Activated T-helper 1 cell treated with anti-CD3 and anti-CD28 coated beads, Interleukin-12 subunit alpha, Interleukin-12 subunit beta, Interleukin-2, Interleukin-4 antibody, amounts not matched to agents 30 ng/mL and 10 ng/mL and 1 ng/mL, durations not matched to agents 14 hours and 24 hours and 36 hours (primary cell): ENCODE measurements at regions not wholly inside any gene's neighbourhood (a gene's known extent, or its start where the extent isn't known, plus 50 kb on each side); places are given as distances from the start of the nearest gene placed in this dataset.
"Not testable (repeated sequence)": the region's sequence is repeated elsewhere in the genome, so short reads cannot be mapped to it uniquely, and the experiment has no call there.

Source experiments
- DNase-seq: peaks from one replicate; pipeline ENCODE4 v3.0.0; 2021; ENCODE audit warnings: low spot score
- H3K27ac Mint-ChIP-seq: one replicate; pipeline ENCODE4 v1.8.0; 2021; ENCODE audit warnings: mild to moderate bottlenecking, mixed read lengths
- H3K27me3 Mint-ChIP-seq: one replicate; pipeline ENCODE4 v1.8.0; 2022; ENCODE audit warnings: mild to moderate bottlenecking, moderate library complexity, mixed read lengths; ENCODE audit not compliant: insufficient read depth
- H3K36me3 Mint-ChIP-seq: one replicate; pipeline ENCODE4 v1.8.0; 2021; ENCODE audit warnings: low read depth, mixed read lengths
- H3K4me1 Mint-ChIP-seq: one replicate; pipeline ENCODE4 v1.8.0; 2021; ENCODE audit warnings: low read depth, mixed read lengths
- H3K4me3 Mint-ChIP-seq: one replicate; pipeline ENCODE4 v1.8.0; 2021; ENCODE audit warnings: mild to moderate bottlenecking, moderate library complexity, mixed read lengths
- H3K9me3 Mint-ChIP-seq: one replicate; pipeline ENCODE4 v1.8.0; 2021; ENCODE audit warnings: mixed read lengths
- intact Hi-C: fragments of 100-400 bp; cut with micrococcal nuclease; formaldehyde crosslinking; loops from one replicate; pipeline ENCODE4 v1.15.1; 2024

DNA sequence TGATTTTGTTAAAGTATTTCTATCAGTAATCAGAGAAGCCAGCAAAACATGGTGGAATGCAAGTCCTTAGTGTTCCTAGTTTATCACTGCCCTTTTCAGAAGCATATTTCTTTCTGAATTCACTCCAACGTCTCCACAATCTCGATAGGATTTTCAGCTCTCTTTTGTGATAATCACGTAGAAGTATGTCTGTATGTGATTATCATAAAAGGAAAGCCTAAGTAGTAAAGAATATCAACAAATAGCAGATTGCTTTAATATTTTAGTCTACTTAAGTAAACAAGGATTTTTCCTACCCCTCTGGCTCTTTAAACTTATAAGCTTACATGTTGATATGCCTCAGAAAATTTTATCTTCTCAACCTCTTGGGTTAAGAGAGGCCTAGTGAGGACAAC, 147.4 kb upstream of the NUDT4 start:
- Mint-ChIP-seq H3K4me1 (no peaks in the 10 kb centered on the region), H3K4me3 (no peak overlapping the region), H3K27me3 (peaks cover 2% of the 10 kb centered on the region), H3K9me3 (no peaks in the 10 kb centered on the region), H3K27ac (no peak overlapping the region), H3K36me3 (no peaks in the 10 kb centered on the region)
- DNase-seq: no peak
- intact Hi-C loops: no loop called here

GRCh38 chr12:93231938-93232337, 145.8 kb upstream of the NUDT4 start:
- Mint-ChIP-seq H3K27ac (no peak overlapping the region), H3K4me3 (no peak overlapping the region), H3K4me1 (no peaks in the 10 kb centered on the region), H3K9me3 (no peaks in the 10 kb centered on the region), H3K36me3 (no peaks in the 10 kb centered on the region), H3K27me3 (peaks cover 2% of the 10 kb centered on the region)
- DNase-seq: no peak
- intact Hi-C loops: no loop called here

- Mint-ChIP-seq H3K4me3 (no peak overlapping the region), H3K4me1 (no peaks in the 10 kb centered on the region), H3K36me3 (no peaks in the 10 kb centered on the region), H3K27me3 (peaks cover 2% of the 10 kb centered on the region), H3K9me3 (peaks cover 3% of the 10 kb centered on the region), H3K27ac (no peak overlapping the region)
- no peak for DNase-seq
- intact Hi-C loops: no loop called here
These were observed 143.1 kb upstream of the NUDT4 start for GRCh38 chr12:93234641-93235040.

GRCh38 chr12:93235881-93236280, 141.8 kb upstream of the NUDT4 start:
- DNase-seq: no peak
- Mint-ChIP-seq H3K36me3 (no peaks in the 10 kb centered on the region), H3K4me3 (no peak overlapping the region)

GRCh38 chr12:93237235-93237915, 140.3 kb upstream of the NUDT4 start:
- no peak overlapping the region for H3K4me3 Mint-ChIP-seq
- no peaks in the 10 kb centered on the region for H3K27me3 Mint-ChIP-seq
- no peak overlapping the region for H3K27ac Mint-ChIP-seq
- H3K36me3 Mint-ChIP-seq: no peaks in the 10 kb centered on the region
- H3K9me3 Mint-ChIP-seq: peaks cover 5% of the 10 kb centered on the region
- no peaks in the 10 kb centered on the region for H3K4me1 Mint-ChIP-seq
- DNase-seq: no peak
- intact Hi-C loops: no loop called here

More at GRCh38 chr12:93235881-93236280, 141.8 kb upstream of the NUDT4 start:
- intact Hi-C loops: no loop called here
- H3K9me3 Mint-ChIP-seq: peaks cover 5% of the 10 kb centered on the region
- H3K4me1 Mint-ChIP-seq: no peaks in the 10 kb centered on the region
- no peak overlapping the region for H3K27ac Mint-ChIP-seq
- H3K27me3 Mint-ChIP-seq: no peaks in the 10 kb centered on the region

DNA sequence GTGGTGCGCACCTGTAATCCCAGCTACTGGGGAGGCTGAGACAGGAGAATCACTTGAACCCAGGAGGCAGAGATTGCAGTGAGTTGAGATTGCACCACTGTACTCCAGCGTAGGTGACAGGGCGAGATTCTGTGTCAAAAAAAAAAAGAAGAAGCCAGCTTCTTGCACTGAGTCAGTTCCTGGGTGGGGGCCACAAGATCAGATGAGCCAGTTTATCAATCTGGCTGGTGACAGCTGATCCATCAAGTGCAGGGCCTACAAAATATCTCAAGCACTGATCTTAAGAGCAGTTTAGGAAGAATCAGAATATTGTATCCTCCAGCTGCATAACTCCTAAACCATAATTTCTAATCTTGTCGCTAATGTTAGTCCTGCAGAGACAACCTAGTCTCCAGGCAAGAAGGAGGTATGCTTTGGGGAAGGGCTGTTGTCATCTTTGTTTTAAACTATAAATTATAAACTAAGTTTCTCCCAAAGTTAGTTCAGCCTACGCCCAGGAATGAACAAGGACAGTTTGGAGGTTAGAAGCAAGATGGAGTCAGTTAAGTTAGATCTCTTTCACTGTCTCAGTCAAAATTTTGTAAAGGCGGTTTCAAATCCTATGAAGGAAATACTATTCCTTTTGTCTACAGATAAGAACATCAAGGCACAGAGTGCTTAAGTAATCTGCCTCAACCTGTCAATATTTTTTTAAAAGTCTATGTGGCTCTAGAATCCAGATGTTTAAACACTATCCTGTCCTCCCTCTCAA, 139.0 kb upstream of the NUDT4 start:
- intact Hi-C loops, H3K27me3 Mint-ChIP-seq, DNase-seq, H3K4me3 Mint-ChIP-seq, H3K36me3 Mint-ChIP-seq, H3K27ac Mint-ChIP-seq, H3K9me3 Mint-ChIP-seq, H3K4me1 Mint-ChIP-seq: not testable (repeated sequence)

- H3K27ac Mint-ChIP-seq, H3K27me3 Mint-ChIP-seq, H3K36me3 Mint-ChIP-seq, H3K9me3 Mint-ChIP-seq, DNase-seq, H3K4me3 Mint-ChIP-seq: not testable (repeated sequence)
- intact Hi-C loops: loop anchor here (5.0 kb wide), 1 partner anchor 252 kb away; no protein-coding TSS in a partner anchor
- peaks cover 20% of the 10 kb centered on the region for H3K4me1 Mint-ChIP-seq
These were observed 137.9 kb upstream of the NUDT4 start for GRCh38 chr12:93239789-93240188.

DNA sequence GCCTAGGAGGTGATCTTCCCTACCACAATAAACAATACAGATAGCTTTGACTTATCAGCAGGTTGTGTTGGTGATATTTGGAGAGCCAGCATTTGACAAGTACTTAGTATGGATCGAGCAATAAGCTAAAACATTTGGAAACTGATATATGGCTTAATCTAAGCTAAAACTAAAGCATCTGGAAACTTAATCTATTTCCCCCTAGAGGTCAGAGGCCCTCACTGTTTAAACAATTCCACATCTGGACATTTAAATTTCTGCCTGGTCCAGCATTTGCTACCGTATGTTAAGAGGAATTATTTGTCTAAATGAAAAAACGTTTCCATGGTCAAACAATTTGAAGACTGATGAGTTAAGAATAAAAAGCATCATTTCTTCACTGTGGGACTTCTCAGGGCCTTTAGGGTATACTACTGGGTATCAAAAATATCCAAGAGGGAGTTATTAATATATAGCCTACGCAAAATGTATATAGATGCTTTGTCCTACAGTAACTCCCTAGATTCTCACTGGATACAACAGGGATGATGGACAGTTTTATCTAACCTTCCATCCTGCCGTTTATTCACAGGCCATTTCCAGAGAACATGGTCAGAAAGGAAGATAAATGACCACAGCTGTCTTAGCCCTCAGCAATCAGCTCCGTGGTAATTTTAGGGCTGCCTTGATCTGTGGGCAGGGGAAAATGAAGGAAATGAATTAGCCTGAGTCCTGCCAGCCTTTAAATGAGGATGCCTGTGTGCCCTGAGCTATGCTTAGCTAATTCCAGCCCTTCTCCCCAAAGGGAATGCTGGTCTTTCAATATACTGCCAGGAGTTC, 135.4 kb upstream of the NUDT4 start:
- intact Hi-C loops: loop anchor here (5.0 kb wide), 1 partner anchor 255 kb away; no protein-coding TSS in a partner anchor
- Mint-ChIP-seq H3K27ac (no peak overlapping the region), H3K9me3 (peaks cover 5% of the 10 kb centered on the region), H3K27me3 (no peaks in the 10 kb centered on the region), H3K36me3 (no peaks in the 10 kb centered on the region), H3K4me3 (no peak overlapping the region), H3K4me1 (peaks cover 43% of the 10 kb centered on the region)
- DNase-seq: no peak

GRCh38 chr12:93243382-93243688, 134.4 kb upstream of the NUDT4 start:
- intact Hi-C loops: loop anchor here (5.0 kb wide), 1 partner anchor 256 kb away; no protein-coding TSS in a partner anchor

GRCh38 chr12:93243689-93244513, 133.8 kb upstream of the NUDT4 start:
- H3K27me3 Mint-ChIP-seq: no peaks in the 10 kb centered on the region
- peaks cover 59% of the 10 kb centered on the region for H3K4me1 Mint-ChIP-seq
- peak overlapping the region; percentile 63 for H3K4me3 Mint-ChIP-seq
- peak; percentile 4 for DNase-seq
- peaks cover 5% of the 10 kb centered on the region for H3K9me3 Mint-ChIP-seq
- intact Hi-C loops: loop anchor here (1.0 to 5.0 kb wide), 4 partner anchors 77 to 315 kb away; partner anchors contain the start of genes EEA1 and NUDT4
- H3K36me3 Mint-ChIP-seq: no peaks in the 10 kb centered on the region
- H3K27ac Mint-ChIP-seq: peak overlapping the region; percentile 69

More at GRCh38 chr12:93243382-93243688, 134.4 kb upstream of the NUDT4 start:
- Mint-ChIP-seq H3K9me3 (peaks cover 5% of the 10 kb centered on the region), H3K27me3 (no peaks in the 10 kb centered on the region), H3K36me3 (no peaks in the 10 kb centered on the region), H3K4me3 (no peak overlapping the region), H3K4me1 (peaks cover 53% of the 10 kb centered on the region), H3K27ac (no peak overlapping the region)
- no peak for DNase-seq

GRCh38 chr12:93244514-93245077, 133.1 kb upstream of the NUDT4 start:
- H3K9me3 Mint-ChIP-seq: peaks cover 3% of the 10 kb centered on the region
- intact Hi-C loops: loop anchor here (1.0 to 5.0 kb wide), 4 partner anchors 77 to 315 kb away; partner anchors contain the start of genes EEA1 and NUDT4
- no peak for DNase-seq
- H3K27me3 Mint-ChIP-seq: no peaks in the 10 kb centered on the region
- no peaks in the 10 kb centered on the region for H3K36me3 Mint-ChIP-seq
- H3K4me3 Mint-ChIP-seq: peak overlapping the region; percentile 63
- H3K27ac Mint-ChIP-seq: peak overlapping the region; percentile 69
- peaks cover 66% of the 10 kb centered on the region for H3K4me1 Mint-ChIP-seq

DNA sequence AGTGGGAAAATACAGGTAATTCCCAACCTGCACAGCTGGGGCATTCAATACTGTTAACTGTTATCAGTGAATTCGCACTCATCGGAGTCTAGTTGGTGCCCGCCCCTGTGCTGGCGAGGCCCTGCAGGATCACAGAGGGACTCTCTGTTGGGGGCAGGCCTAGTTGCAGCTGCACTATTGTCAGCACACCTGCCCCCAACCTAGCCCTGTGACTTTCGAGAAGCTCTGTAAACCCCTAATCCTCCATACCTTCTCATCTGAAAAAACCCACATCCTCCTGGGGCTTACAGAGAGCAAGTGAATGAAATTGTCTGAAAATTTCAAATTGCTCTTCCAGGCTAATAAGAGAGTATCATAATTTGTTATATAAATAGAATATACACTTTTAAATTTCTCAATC, 132.2 kb upstream of the NUDT4 start:
- Mint-ChIP-seq H3K9me3 (no peaks in the 10 kb centered on the region), H3K4me3 (peak overlapping the region; percentile 19), H3K27ac (peak overlapping the region; percentile 26), H3K27me3 (no peaks in the 10 kb centered on the region), H3K4me1 (peaks cover 71% of the 10 kb centered on the region), H3K36me3 (no peaks in the 10 kb centered on the region)
- peak; percentile 24 for DNase-seq
- intact Hi-C loops: loop anchor here (2.0 kb wide), 1 partner anchor 131 kb away; the partner anchor contains the start of gene NUDT4
